Superior temporal gyrus (tissue), 1 donor: ENCODE measurements at regions not wholly inside any gene's neighbourhood (a gene's known extent, or its start where the extent isn't known, plus 50 kb on each side); places are given as distances from the start of the nearest gene placed in this dataset.
A peak's percentile ranks its signal among the peaks of the same experiment; 100 is the strongest.
"Not testable (repeated sequence)": the region's sequence is repeated elsewhere in the genome, so short reads cannot be mapped to it uniquely, and the experiment has no call there.

Experiments used
- DNase-seq: peaks from one replicate; pipeline ENCODE4 v3.0.0-alpha.2; 2016; ENCODE audit errors: extremely low spot score

DNA sequence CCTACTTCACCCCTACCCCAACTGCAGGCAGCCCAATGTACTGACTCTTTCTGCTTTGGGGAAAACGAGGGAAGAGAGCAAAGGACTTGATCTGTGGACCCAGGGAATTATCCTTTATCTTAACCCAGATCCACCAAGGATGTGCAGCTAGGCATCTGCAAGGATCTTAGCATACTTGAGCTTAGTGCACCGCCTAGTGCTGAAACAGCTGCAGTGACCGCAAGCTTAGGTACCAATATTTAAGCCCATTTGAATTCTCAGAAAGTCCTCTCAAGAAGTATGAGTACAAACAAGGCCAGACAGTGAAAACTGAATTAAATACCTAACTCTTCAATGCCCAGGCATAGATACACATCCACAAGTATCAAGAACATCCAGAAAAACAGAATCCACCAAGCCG, 576.7 kb upstream of the ADAMTS16 start:
- DNase-seq = no peak

DNA sequence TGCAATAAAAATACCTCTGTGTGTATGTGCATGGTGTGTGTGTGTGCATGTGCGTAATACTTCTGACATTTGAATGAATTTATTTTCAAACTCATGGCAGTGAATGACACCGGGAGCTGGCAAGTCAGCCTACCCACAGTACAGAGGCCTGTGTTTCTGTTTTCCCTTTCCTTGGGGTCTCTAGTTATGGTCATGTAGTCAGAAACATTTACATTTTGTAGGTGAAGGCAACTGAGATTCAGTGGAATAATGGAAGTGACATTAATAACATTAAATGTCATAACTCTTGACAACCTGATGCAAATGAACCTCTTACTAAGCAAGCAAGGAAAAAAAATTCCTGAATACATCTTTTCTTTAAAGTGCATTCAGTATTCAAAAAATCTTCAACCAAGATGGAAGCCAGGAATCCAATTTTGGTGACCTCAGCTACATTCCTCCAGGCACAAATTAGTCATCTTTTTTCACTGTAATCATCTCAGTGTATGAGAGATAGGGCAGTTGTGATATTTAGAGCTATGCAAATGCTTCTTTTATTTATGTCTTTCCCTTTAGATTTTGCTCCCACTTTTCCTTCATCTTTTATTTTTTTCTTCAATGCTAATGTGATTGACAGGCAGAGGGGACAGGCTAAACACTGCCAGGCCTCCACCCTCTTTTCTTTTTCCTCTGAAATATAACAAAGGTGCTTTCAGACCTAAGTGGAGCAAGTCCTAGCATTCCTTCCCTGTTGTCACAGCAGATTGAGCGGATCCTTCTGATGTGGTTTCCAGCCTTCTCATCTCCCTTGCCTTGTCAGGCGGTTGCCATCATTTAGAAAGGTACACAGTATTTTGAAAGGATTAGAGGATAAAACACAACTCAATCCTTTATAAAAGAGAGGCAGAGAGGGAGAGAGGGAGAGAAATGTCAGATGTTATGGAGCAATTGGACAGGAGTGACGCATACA, 569.8 kb upstream of the ADAMTS16 start:
- no peak for DNase-seq

- DNase-seq = no peak
Observed at GRCh38 chr5:4571248-4571948, 568.7 kb upstream of the ADAMTS16 start.

GRCh38 chr5:4572311-4573100, 567.6 kb upstream of the ADAMTS16 start:
- no peak for DNase-seq

DNA sequence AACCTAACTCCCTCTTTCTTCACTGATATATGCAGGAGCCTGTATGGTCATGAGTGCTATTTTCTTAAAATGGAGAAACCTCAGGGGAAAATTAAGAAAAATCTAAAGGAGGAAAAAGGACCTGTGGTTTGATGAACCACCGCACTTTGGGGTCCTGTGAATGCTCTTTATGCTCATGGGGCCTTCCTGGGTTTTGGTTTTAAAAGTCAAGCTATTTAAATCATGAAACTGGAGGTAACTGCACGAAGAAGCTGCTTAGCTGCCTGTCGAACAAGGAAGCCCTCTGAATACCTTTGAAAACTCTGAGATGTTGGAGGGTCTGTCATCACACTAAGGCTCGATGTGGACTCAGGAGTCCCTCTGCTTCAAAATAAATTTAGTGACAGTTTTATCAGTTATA, 564.5 kb upstream of the ADAMTS16 start:
- no peak for DNase-seq

GRCh38 chr5:4576161-4576748, 563.9 kb upstream of the ADAMTS16 start:
- DNase-seq = no peak

DNA sequence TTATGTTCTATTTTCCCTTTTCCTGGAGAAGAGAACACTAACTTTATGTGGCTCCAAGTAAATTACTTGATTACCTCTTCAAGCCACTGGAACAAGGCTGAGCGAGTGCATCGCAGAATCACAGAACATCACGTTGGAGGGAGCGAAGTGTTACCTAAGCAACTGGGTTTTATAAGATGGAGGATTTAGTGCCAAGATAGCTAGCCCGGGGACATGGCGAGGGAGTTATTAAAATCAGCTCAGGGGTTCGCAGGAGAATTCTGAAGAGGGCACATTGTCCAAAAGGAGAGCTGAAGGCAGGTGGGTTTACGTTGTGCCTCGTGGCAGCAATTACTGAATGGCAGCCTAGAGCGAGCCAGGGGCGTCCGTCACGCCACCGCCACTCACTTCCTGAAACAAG, 563.2 kb upstream of the ADAMTS16 start:
- DNase-seq = no peak

GRCh38 chr5:4579679-4580078, 560.5 kb upstream of the ADAMTS16 start:
- no peak for DNase-seq

GRCh38 chr5:4580772-4581171, 559.4 kb upstream of the ADAMTS16 start:
- DNase-seq = no peak

GRCh38 chr5:4581289-4581688, 558.8 kb upstream of the ADAMTS16 start:
- DNase-seq = no peak

GRCh38 chr5:4584982-4585381, 555.1 kb upstream of the ADAMTS16 start:
- peak; percentile 33 for DNase-seq

DNA sequence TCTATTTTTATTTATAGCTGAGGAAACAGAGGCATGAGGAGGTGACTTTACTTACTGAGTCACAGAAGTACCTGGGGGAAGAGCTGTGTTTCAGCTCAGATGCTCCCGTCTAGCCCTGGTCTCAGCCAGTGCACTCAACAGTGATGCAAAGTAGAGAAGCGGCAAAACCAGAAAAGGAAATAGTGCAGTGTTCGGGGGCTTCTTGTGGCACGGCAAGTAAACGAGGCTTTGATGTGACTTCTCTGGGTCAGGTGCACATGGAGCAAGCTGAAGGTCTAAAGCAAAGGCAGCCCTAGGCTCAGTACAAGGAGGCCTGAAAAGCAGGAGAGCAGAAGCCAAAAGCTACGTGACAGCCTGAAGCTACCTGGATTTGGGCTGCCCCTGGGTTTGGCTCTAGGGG, 526.7 kb upstream of the ADAMTS16 start:
- DNase-seq = no peak

GRCh38 chr5:4614088-4614487, 526.0 kb upstream of the ADAMTS16 start:
- no peak for DNase-seq

DNA sequence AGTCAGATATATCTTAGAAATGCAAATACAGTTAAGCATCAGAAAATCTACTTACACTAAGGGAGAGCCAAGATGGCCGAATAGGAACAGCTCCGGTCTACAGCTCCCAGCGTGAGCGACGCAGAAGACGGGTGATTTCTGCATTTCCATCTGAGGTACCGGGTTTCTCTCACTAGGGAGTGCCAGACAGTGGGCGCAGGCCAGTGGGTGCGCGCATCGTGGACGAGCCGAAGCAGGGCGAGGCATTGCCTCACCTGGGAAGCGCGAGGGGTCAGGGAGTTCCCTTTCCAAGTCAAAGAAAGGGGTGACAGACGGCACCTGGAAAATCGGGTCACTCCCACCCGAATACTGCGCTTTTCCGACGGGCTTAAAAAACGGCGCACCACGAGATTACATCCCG, 524.8 kb upstream of the ADAMTS16 start:
- DNase-seq = not testable (repeated sequence)

- no peak for DNase-seq
Observed at GRCh38 chr5:4625206-4625896, 514.8 kb upstream of the ADAMTS16 start.

DNA sequence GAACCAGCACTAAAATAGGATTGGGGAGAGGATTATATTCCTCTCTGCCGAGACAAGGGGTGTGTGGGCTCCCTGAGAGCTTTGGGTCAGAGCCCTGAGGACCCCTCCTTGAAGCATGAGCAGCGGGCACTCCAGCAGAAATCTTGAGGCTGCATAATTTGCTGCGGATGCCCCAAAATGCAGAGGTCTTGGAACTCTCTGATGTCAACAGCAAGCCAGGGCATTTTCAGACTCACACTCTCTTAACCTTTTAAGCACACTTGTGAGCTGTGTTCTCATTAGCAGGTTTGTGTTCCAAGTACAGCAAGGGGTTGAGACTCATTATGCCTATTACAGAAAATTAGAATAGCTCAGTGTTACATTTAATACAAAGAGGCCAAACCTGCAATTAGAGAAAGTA, 513.0 kb upstream of the ADAMTS16 start:
- no peak for DNase-seq

DNA sequence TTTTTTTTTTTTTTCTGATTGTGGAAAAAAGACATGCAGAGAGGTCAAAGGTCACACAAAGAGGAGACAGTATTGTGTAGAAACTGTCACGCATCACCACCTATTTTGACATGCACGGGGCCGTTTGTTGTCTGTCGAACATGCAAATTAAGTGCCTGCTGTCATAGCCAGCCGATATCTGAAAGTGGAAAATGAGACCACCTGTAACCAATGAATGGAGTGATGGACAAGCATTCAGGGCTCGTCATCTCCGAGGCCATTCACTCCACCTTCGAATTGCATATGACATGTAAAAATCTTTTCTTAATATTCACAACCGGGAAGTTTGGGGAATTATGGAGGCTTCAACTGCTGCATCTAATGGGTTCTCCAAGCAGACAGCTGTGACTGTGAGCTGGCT, 512.2 kb upstream of the ADAMTS16 start:
- no peak for DNase-seq

DNA sequence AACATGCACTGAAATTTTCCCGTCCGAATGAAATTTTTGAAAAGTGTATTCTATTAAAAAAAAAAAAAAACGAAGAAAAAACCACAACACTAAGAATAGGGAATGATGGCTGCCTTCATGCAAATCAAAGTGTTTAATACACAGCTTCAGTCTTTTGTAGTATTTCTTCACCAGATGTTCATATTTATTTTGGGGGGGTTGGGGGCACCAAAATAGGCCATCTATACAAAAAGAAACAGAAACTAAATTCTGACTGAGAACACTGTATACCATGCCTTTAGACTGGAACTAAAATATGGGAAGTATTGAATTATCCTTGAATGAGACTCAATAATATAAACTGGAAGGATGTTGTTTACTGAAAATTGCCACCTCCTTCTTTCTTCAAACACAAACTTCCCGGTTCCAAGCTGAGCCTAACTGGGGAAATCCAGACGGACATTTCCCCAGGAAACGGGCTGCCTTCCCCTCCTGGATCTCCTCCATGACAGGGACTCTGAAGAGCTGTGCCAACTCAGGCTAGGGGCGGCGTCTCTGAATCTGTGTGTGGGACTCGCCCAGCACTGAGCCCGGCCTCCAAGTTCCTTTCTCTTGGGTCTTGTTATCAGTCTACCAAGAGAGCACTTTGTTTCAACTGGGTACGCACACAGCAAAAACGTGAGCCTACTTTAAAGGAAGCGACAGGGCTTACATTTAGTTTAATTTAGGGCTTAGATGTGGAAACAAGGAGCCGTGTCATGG, 511.3 kb upstream of the ADAMTS16 start:
- DNase-seq = no peak

DNA sequence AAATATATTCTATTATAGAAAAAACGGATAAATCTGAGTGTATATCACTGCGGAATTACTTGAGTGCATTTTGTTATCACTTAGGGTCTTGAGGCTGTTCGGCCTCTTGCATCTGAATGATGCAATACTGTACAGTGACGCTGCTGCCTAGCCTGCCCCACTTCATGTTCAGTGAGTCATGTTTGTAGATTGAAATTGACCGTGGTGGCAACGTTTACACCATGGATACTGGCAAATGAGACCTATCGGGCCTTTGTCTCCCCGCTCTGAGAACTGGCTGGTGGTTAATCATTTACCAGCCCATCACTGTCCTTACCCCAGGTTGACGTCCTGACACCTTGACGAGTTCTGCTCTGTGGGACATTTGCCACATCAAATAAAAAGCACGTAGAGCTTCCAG, 510.1 kb upstream of the ADAMTS16 start:
- DNase-seq = no peak

- DNase-seq = no peak
Observed at GRCh38 chr5:4634342-4634741, 505.8 kb upstream of the ADAMTS16 start.

GRCh38 chr5:4636378-4636777, 503.8 kb upstream of the ADAMTS16 start:
- no peak for DNase-seq
